Inflammatory macrophage (primary cell): ENCODE measurements at regions not wholly inside any gene's neighbourhood (a gene's known extent, or its start where the extent isn't known, plus 50 kb on each side); places are given as distances from the start of the nearest gene placed in this dataset.

Source experiments
- DNase-seq, 2 donors: peaks; one replicate each; pipeline ENCODE4 v3.0.0-alpha.2; 2020 to 2022

DNA sequence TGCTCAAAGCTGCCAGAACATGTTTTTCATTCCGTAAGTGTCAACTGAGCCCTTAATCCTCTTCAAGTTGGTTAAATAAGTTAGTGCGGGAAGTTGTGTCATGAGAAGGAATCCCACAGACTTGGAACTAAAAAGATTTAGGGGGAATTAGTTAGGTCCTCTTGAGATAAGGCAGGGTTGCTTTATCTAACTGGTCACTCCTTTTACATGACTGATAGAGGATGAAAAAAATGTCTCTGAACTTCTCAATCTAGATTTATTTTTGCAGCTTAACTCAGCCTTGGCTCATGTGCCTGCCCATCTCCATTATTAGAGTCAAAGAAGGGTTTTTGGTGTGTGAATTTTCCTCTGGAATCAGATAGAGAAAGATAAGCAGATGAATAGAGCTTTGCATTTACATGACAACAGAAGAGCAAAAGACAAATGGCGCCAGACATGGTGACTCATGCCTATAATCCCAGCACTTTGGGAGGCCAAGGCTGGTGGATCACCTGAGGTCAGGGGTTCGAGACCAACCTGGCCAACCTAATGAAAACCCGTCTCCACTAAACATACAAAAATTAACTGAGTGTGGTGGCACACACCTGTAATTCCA, 882.9 kb downstream of the RPA4 start:
- DNase-seq = no peak

- no peak for DNase-seq
Observed at GRCh38 chrX:97787311-97787710, 903.6 kb downstream of the RPA4 start.

- no peak for DNase-seq
Observed at GRCh38 chrX:97787849-97788248, 904.1 kb downstream of the RPA4 start.

DNA sequence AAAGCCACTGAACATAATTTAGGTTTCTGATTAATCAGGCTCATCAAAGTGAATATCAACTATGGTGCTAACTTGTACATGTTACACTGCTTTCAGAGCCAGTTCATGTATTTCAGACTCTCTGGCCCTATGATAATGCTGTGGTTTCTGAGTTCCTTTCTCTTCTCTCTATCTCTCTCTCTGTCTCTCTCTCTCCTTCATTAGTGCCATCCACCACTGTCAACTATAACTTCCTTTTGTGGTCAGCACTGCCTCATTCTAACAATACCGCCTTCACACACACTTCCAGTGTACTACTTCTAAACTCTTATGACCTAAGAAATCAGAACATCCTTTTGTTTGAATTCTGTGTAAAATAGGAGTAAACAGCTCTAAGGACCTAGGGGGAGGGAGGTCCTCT, 907.1 kb downstream of the RPA4 start:
- no peak for DNase-seq

- DNase-seq = no peak
Observed at GRCh38 chrX:97797076-97797475, 913.4 kb downstream of the RPA4 start.

DNA sequence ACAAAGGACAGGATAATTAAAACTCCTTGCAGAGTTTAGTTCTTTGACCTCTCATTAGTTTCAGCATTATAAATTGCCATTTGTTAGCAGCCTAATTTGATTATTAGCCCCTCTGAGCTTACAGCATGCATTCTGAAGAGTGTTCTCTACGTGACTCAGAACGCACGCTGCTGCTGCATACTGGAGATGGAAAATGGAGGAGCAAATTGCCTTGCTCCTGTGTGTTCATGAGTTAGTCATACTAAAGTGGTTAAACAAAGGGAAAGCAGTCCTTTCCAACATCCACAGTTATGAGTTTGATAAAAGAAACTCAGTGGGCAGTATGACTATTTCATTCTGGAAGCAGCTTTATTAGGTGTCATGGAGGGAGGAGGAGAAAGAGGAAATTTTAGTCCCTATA, 922.5 kb downstream of the RPA4 start:
- DNase-seq = no peak

GRCh38 chrX:97806946-97807345, 923.2 kb downstream of the RPA4 start:
- no peak for DNase-seq

DNA sequence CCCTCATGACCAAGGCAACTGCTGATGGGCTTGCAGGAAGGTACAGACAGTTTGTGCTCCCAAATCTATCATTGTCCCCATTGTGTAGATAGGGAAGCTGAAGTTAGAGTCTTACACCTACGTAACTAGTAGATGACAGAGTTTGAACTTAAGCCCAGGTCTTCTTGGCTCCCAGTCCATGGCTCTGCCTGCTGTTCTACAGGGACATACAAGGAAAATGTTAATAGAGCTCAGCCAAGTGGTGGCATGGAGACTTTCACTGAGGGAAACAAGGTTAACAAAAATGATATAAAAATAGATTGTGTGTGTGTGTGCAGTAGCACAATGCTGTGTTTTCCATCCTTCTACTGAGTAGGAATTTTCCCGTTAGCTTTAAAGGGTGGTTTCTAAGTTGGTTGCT, 936.5 kb downstream of the RPA4 start:
- no peak for DNase-seq

DNA sequence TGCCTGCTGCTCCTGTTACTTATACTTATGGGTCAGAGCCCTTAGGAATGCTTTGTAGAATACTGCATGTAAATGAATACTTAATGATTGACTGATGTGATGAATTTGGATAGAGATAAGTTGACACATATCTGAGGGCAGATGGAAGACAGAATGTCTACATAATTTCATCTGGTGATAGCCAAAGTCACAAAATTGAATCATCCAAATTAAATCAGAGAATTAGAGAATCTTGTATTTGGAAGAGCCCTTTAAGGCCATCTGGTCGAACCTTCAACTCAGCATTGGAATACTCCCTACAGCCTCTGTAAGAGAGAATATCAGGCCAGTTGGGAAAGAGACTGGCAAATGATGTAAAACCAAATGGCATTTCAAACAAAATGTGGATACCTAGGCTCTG, 944.8 kb downstream of the RPA4 start:
- no peak for DNase-seq

GRCh38 chrX:97835969-97836368, 952.3 kb downstream of the RPA4 start:
- no peak for DNase-seq

- no peak for DNase-seq
Observed at GRCh38 chrX:97841544-97842179, 958.0 kb downstream of the RPA4 start.

DNA sequence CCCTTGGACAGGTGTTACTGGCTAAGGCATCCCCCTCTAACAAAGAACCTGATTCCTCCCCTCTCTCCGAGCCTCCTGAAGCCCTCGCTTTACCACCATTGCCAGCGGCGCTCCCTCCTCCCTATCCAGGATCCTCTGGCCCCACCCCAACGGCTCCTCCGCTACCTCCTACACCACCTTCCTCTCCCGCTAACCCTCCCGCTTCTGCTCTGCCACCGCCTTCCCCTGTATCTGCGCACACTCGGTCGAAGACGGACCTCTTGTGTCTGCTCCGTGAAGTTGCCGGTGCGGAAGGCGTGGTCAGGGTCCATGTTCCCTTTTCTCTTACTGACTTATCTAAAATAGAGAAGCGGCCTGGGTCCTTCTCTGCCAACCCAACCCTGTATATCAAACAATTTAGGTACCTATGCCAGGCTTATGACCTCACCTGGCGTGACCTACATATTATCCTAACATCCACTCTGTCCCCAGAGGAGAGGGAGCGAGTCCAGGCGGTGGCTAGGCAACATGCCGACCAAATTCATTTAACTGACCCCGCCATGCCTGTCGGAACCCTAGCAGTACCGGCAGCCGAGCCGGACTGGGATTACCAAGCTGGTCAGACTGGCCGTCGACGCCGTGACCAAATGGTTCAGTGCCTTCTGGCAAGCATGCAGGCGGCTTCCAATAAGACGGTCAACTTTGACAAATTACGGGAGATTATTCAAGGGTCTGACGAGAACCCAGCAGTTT, 958.9 kb downstream of the RPA4 start:
- no peak for DNase-seq

GRCh38 chrX:97843200-97843811, 959.6 kb downstream of the RPA4 start:
- no peak for DNase-seq

- no peak for DNase-seq
Observed at GRCh38 chrX:97844161-97844560, 960.5 kb downstream of the RPA4 start.

DNA sequence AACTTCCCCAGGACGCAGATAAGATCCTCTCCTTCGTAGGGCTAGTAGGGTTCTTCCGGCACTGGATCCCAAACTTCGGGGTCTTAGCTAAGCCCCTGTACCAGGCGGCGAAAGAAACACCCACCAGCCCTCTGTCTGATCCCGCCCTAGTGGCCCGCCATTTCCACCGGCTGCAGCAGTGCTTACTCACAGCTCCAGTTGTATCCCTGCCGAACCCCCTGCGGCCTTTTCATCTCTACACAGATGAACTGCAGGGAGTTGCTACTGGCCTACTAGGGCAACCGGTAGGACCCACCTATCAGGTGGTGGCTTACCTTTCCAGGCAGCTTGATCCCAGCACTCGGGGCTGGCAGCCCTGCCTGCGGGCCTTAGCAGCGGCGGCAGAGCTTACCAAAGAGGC, 961.2 kb downstream of the RPA4 start:
- no peak for DNase-seq

DNA sequence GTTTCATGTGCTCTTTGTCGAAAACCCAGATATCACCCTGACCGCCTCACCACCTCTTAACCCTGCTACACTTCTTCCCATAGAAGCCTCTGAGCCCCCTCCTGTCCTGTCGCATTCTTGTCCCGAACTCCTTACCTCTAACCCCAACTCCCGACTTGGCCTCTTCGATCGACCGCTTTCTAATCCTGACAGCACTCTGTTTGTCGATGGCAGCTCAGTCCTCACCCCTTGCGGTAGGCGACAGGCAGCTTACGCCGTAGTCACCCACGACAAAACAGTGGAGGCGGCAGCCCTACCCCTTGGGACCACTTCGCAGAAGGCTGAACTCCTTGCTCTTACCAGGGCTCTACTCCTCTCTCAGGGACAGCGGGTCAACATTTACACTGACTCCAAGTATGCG, 961.7 kb downstream of the RPA4 start:
- DNase-seq = no peak

- DNase-seq = no peak
Observed at GRCh38 chrX:97846228-97846627, 962.5 kb downstream of the RPA4 start.

DNA sequence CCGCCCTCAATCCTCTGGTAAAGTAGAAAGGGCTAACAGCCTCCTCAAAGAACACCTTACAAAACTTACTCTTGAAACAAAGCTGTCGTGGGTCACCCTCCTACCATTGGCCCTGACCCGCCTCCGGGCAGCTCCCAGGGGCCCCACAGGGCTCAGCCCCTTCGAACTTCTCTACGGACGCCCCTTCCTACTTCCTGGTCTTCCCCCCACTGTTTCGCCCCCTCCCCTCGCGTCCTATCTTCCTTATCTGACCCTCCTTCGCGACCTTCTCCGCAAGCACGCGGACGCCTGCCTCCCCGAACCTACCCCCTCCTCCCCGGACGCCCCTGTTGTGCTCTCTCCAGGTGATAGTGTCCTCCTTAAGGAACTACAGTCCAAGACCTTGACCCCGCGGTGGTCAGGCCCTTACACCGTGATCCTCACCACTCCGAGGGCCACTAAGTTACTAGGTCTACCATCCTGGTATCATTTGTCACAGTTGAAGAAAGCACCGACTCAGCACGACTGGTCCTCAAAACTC, 963.1 kb downstream of the RPA4 start:
- DNase-seq = no peak

GRCh38 chrX:97847885-97848679, 964.4 kb downstream of the RPA4 start:
- no peak for DNase-seq

- no peak for DNase-seq
Observed at GRCh38 chrX:97849951-97850350, 966.2 kb downstream of the RPA4 start.

- DNase-seq = no peak
Observed at GRCh38 chrX:97850911-97851310, 967.2 kb downstream of the RPA4 start.

DNA sequence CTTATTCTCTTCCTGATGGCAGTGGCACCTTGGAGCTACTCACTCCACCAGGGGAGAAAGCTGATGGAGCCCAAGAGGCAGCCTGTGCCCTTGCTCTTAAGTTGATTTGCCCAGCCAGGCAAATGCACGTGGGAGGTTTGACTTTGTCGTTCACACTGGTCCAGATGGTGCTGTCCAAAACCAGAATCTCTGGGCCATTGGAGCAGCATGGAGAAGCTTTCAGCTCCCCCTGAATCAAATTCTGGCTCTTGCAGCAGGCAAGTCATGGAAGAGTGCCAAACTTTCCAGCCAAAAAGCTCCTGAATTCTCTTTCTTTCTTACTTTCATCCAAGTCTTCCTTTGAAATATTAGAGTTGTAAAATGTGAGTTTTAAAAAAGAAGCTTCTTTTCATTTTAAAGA, 970.4 kb downstream of the RPA4 start:
- no peak for DNase-seq

GRCh38 chrX:97858592-97858991, 974.9 kb downstream of the RPA4 start:
- no peak for DNase-seq
